ENCODE measurements at regions not wholly inside any gene's neighbourhood (a gene's known extent, or its start where the extent isn't known, plus 50 kb on each side); places are given as distances from the start of the nearest gene placed in this dataset.

DNA sequence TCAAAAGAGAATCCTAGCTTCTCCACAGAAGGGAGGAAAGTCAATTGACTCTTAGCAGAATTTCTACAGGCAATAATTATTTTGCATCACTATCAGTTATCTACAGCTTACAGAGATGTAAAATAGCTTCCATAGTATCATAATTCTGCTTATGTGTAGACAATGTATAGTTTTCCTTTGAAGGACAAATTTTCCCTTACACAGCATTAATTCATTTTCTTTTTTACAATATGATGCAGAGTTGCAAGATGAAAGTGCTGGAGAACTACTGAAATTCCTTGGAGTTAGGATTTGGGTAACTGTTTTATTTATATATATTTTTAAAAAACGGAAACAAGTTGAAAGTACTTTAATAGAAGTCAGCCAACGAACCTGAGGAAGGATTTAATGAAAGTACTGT, 111.0 kb upstream of the CPHXL start:
- TF ChIP-seq, protein P1, sequence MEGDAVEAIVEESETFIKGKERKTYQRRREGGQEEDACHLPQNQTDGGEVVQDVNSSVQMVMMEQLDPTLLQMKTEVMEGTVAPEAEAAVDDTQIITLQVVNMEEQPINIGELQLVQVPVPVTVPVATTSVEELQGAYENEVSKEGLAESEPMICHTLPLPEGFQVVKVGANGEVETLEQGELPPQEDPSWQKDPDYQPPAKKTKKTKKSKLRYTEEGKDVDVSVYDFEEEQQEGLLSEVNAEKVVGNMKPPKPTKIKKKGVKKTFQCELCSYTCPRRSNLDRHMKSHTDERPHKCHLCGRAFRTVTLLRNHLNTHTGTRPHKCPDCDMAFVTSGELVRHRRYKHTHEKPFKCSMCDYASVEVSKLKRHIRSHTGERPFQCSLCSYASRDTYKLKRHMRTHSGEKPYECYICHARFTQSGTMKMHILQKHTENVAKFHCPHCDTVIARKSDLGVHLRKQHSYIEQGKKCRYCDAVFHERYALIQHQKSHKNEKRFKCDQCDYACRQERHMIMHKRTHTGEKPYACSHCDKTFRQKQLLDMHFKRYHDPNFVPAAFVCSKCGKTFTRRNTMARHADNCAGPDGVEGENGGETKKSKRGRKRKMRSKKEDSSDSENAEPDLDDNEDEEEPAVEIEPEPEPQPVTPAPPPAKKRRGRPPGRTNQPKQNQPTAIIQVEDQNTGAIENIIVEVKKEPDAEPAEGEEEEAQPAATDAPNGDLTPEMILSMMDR (conservative IDR thresholded peaks at IDR 0.05; ENCODE audit: low read depth, low read length), result no peak
- TF ChIP-seq POLR2A (IDR thresholded peaks at IDR 0.05; ENCODE audit: low read depth, low read length) (no peak), SMC3 (IDR thresholded peaks at IDR 0.05; ENCODE audit: low read depth, low read length) (no peak), CEBPB (IDR thresholded peaks at IDR 0.05; ENCODE audit: low read depth, low read length) (no peak)
- TF ChIP-seq, protein P2, sequence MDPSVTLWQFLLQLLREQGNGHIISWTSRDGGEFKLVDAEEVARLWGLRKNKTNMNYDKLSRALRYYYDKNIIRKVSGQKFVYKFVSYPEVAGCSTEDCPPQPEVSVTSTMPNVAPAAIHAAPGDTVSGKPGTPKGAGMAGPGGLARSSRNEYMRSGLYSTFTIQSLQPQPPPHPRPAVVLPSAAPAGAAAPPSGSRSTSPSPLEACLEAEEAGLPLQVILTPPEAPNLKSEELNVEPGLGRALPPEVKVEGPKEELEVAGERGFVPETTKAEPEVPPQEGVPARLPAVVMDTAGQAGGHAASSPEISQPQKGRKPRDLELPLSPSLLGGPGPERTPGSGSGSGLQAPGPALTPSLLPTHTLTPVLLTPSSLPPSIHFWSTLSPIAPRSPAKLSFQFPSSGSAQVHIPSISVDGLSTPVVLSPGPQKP (IDR thresholded peaks at IDR 0.05; ENCODE audit: borderline replicate concordance, low read depth, low read length), result no peak

All from IMR-90 (cell line).